ENCODE measurements at regions not wholly inside any gene's neighbourhood (a gene's known extent, or its start where the extent isn't known, plus 50 kb on each side); places are given as distances from the start of the nearest gene placed in this dataset.
"Not testable (repeated sequence)": the region's sequence is repeated elsewhere in the genome, so short reads cannot be mapped to it uniquely, and the experiment has no call there.

DNA sequence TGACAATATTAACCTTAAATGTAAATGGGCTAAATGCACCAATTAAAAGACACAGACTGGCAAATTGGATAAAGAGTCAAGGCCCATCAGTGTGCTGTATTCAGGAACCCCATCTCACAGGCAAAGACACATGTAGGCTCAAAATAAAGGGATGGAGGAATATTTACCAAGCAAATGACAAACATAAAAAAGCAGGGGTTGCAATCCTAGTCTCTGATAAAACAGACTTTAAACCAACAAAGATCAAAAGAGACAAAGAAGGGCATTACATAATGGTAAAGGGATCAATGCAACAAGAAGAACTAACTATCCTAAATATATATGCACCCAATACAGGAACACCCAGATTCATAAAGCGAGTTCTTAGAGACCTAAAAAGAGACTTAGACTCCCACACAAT is 159.9 kb upstream of the ZNF648 start:
- TF ChIP-seq, protein P1, sequence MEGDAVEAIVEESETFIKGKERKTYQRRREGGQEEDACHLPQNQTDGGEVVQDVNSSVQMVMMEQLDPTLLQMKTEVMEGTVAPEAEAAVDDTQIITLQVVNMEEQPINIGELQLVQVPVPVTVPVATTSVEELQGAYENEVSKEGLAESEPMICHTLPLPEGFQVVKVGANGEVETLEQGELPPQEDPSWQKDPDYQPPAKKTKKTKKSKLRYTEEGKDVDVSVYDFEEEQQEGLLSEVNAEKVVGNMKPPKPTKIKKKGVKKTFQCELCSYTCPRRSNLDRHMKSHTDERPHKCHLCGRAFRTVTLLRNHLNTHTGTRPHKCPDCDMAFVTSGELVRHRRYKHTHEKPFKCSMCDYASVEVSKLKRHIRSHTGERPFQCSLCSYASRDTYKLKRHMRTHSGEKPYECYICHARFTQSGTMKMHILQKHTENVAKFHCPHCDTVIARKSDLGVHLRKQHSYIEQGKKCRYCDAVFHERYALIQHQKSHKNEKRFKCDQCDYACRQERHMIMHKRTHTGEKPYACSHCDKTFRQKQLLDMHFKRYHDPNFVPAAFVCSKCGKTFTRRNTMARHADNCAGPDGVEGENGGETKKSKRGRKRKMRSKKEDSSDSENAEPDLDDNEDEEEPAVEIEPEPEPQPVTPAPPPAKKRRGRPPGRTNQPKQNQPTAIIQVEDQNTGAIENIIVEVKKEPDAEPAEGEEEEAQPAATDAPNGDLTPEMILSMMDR (IDR thresholded peaks at IDR 0.05): not testable (repeated sequence)
- TF ChIP-seq POLR2A (IDR thresholded peaks at IDR 0.05): not testable (repeated sequence)

Measured in Peyer's patch (tissue), 4 donors.